ENCODE measurements at regions not wholly inside any gene's neighbourhood (a gene's known extent, or its start where the extent isn't known, plus 50 kb on each side); places are given as distances from the start of the nearest gene placed in this dataset.

GRCh38 chr11:26070714-26071380, 261.1 kb upstream of the ANO3 start:
- H3K27me3 ChIP-seq: no peaks in the 10 kb centered on the region
- 45% methylated on average over 8 of the region's 8 CpGs for WGBS (ENCODE audit: insufficient coverage, low coverage, low lambda C conversion rate, missing lambda C conversion rate)

DNA sequence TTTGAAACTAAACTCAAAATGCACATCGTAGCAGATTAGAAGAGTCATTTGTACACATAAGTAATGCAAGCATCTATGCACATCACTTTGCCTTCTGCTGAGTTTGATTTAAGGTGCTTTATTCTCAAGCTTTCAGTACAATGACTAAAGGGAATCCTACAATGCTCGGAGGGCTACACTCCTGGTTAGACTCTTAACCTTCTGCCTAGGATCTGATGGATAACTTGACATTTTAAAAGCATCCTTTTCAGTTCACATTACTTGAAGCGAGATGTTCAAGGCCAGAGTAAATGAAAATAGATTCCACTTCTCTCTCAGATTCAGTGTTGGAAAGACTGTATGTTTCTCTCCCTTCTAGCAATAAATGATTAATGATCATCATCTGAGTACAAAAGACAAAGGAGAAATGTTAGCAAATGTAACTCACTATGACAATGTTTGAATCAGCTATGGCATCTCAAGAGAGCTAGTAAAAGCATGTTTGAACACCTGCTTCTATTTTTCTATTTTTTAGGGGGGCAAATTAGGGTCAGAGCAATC, 259.2 kb upstream of the ANO3 start:
- 60% methylated on average over 3 of the region's 3 CpGs for WGBS (ENCODE audit: insufficient coverage, low coverage, low lambda C conversion rate, missing lambda C conversion rate)
- no peak for DNase-seq
- intact Hi-C loops (cut with DNase I): no loop called here

More at GRCh38 chr11:26070714-26071380, 261.1 kb upstream of the ANO3 start:
- no peak overlapping the region for H3K4me3 ChIP-seq
- H3K27ac ChIP-seq: no peak overlapping the region
- ATAC-seq (no peak), DNase-seq (no peak)
- intact Hi-C loops (cut with DNase I): no loop called here
- H3K4me1 ChIP-seq: no peaks in the 10 kb centered on the region
- no peaks in the 10 kb centered on the region for H3K36me3 ChIP-seq
- TF ChIP-seq POLR2A (IDR thresholded peaks at IDR 0.05): no peak
- TF ChIP-seq, protein P1, sequence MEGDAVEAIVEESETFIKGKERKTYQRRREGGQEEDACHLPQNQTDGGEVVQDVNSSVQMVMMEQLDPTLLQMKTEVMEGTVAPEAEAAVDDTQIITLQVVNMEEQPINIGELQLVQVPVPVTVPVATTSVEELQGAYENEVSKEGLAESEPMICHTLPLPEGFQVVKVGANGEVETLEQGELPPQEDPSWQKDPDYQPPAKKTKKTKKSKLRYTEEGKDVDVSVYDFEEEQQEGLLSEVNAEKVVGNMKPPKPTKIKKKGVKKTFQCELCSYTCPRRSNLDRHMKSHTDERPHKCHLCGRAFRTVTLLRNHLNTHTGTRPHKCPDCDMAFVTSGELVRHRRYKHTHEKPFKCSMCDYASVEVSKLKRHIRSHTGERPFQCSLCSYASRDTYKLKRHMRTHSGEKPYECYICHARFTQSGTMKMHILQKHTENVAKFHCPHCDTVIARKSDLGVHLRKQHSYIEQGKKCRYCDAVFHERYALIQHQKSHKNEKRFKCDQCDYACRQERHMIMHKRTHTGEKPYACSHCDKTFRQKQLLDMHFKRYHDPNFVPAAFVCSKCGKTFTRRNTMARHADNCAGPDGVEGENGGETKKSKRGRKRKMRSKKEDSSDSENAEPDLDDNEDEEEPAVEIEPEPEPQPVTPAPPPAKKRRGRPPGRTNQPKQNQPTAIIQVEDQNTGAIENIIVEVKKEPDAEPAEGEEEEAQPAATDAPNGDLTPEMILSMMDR (IDR thresholded peaks at IDR 0.05): no peak
- H3K9me3 ChIP-seq: no peaks in the 10 kb centered on the region

DNA sequence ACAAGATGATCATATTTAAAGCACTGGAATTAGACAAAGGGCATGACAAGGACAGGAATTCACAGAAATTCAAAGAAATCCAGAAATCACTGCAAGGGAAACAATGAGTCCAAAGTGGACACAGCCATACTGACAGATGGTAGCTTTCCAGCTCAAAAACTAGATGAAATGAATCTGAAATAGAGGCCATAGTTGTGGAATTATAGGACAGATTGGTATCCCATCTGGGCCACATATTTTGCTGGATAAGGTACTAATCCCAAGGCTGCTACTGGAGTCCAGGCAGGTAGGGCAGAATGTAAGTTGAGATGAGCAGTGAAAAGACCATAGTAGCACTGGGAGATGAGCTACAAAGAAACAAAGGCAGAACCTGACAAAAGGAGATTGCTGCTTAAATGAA, 258.3 kb upstream of the ANO3 start:
- ATAC-seq (no peak), DNase-seq (no peak)
- no peak overlapping the region for H3K4me3 ChIP-seq
- no peaks in the 10 kb centered on the region for H3K36me3 ChIP-seq
- no peaks in the 10 kb centered on the region for H3K9me3 ChIP-seq
- H3K27me3 ChIP-seq: no peaks in the 10 kb centered on the region
- intact Hi-C loops (cut with DNase I): no loop called here
- H3K27ac ChIP-seq: no peak overlapping the region
- TF ChIP-seq, protein P1 (IDR thresholded peaks at IDR 0.05): no peak
- no peak for TF ChIP-seq POLR2A (IDR thresholded peaks at IDR 0.05)
- no peaks in the 10 kb centered on the region for H3K4me1 ChIP-seq

More for the DNA sequence above, 259.2 kb upstream of the ANO3 start:
- Histone ChIP-seq H3K4me1 (no peaks in the 10 kb centered on the region), H3K9me3 (no peaks in the 10 kb centered on the region), H3K4me3 (no peak overlapping the region), H3K27ac (no peak overlapping the region), H3K36me3 (no peaks in the 10 kb centered on the region), H3K27me3 (no peaks in the 10 kb centered on the region)
- no peak for ATAC-seq
- TF ChIP-seq POLR2A (IDR thresholded peaks at IDR 0.05): no peak
- TF ChIP-seq, protein P1 (IDR thresholded peaks at IDR 0.05): no peak

GRCh38 chr11:26076233-26076990, 255.5 kb upstream of the ANO3 start:
- H3K27ac ChIP-seq: no peak overlapping the region
- no peaks in the 10 kb centered on the region for H3K27me3 ChIP-seq
- DNase-seq (no peak), ATAC-seq (no peak)
- 70% methylated on average over 3 of the region's 3 CpGs for WGBS (ENCODE audit: insufficient coverage, low coverage, low lambda C conversion rate, missing lambda C conversion rate)
- no peaks in the 10 kb centered on the region for H3K9me3 ChIP-seq
- intact Hi-C loops (cut with DNase I): no loop called here
- H3K4me3 ChIP-seq: no peak overlapping the region
- H3K4me1 ChIP-seq: no peaks in the 10 kb centered on the region
- TF ChIP-seq, protein P1 (IDR thresholded peaks at IDR 0.05): no peak
- no peak for TF ChIP-seq POLR2A (IDR thresholded peaks at IDR 0.05)
- no peaks in the 10 kb centered on the region for H3K36me3 ChIP-seq
